H9 (cell line): ENCODE measurements at regions not wholly inside any gene's neighbourhood (a gene's known extent, or its start where the extent isn't known, plus 50 kb on each side); places are given as distances from the start of the nearest gene placed in this dataset.

Experiments
- DNase-seq: peaks from one replicate; pipeline ENCODE4 v3.0.0-alpha.2; 2017
- H2AFZ ChIP-seq: one replicate; pipeline ENCODE4 v1.6.1; 2013; ENCODE audit warnings: mild to moderate bottlenecking, low read length, control low read depth, moderate library complexity
- H2AK5ac ChIP-seq: 2 replicates; pipeline ENCODE4 v1.6.1; 2013; ENCODE audit warnings: low read length, control low read depth, mixed read lengths; ENCODE audit not compliant: insufficient read length
- H2BK120ac ChIP-seq: one replicate; pipeline ENCODE4 v1.6.1; 2013; ENCODE audit warnings: low read depth, mild to moderate bottlenecking, low read length, control low read depth, inconsistent platforms; ENCODE audit not compliant: poor library complexity, severe bottlenecking
- H2BK12ac ChIP-seq: 2 replicates; pipeline ENCODE4 v1.6.1; 2013; ENCODE audit warnings: low read length, control low read depth, mixed read lengths, low read depth; ENCODE audit not compliant: insufficient read length
- H2BK15ac ChIP-seq: 2 replicates; pipeline ENCODE4 v1.6.1; 2013; ENCODE audit warnings: low read depth, low read length, control low read depth
- H2BK20ac ChIP-seq: one replicate; pipeline ENCODE4 v1.6.1; 2013; ENCODE audit warnings: low read depth, mild to moderate bottlenecking, low read length, control low read depth, inconsistent platforms; ENCODE audit not compliant: poor library complexity, severe bottlenecking
- H2BK5ac ChIP-seq: 2 replicates; pipeline ENCODE4 v1.6.1; 2013; ENCODE audit warnings: low read length, control low read depth, mixed read lengths; ENCODE audit not compliant: insufficient read length
- H3K14ac ChIP-seq: 2 replicates; pipeline ENCODE4 v1.6.1; 2013; ENCODE audit warnings: low read length, control low read depth; ENCODE audit not compliant: insufficient read depth
- H3K18ac ChIP-seq: 2 replicates; pipeline ENCODE4 v1.6.1; 2013; ENCODE audit warnings: low read depth, mild to moderate bottlenecking, mixed read lengths, low read length, control low read depth; ENCODE audit not compliant: insufficient read length
- H3K23ac ChIP-seq: 2 replicates; pipeline ENCODE4 v1.6.1; 2013; ENCODE audit warnings: low read length, control low read depth, mixed read lengths, low read depth; ENCODE audit not compliant: insufficient read length
- H3K23me2 ChIP-seq: 2 replicates; pipeline ENCODE4 v1.6.1; 2013; ENCODE audit warnings: low read depth, mild to moderate bottlenecking, mixed read lengths, low read length, control low read depth; ENCODE audit not compliant: insufficient read length, poor library complexity, severe bottlenecking
- H3K27ac ChIP-seq: 2 replicates; pipeline ENCODE4 v1.5.1; 2013; ENCODE audit warnings: low read length, control low read depth, mixed read lengths, low read depth; ENCODE audit not compliant: insufficient read length
- H3K27me3 ChIP-seq: 2 replicates; pipeline ENCODE4 v1.6.1; 2013; ENCODE audit warnings: low read length, control low read depth, inconsistent platforms; ENCODE audit not compliant: insufficient read depth
- H3K4ac ChIP-seq: 2 replicates; pipeline ENCODE4 v1.6.1; 2013; ENCODE audit warnings: low read depth, mild to moderate bottlenecking, control low read depth, inconsistent platforms, low read length, moderate library complexity
- H3K4me1 ChIP-seq: 2 replicates; pipeline ENCODE4 v1.6.1; 2013; ENCODE audit warnings: low read length, control low read depth, inconsistent platforms; ENCODE audit not compliant: insufficient read depth
- H3K4me2 ChIP-seq: 2 replicates; pipeline ENCODE4 v1.6.1; 2013; ENCODE audit warnings: low read length, control low read depth, mixed read lengths; ENCODE audit not compliant: insufficient read length, insufficient read depth
- H3K56ac ChIP-seq: 2 replicates; pipeline ENCODE4 v1.6.1; 2013; ENCODE audit warnings: low read depth, mild to moderate bottlenecking, mixed read lengths, low read length, control low read depth; ENCODE audit not compliant: insufficient read length
- H3K79me1 ChIP-seq: 2 replicates; pipeline ENCODE4 v1.6.1; 2013; ENCODE audit warnings: low read depth, mild to moderate bottlenecking, moderate library complexity, low read length, control low read depth, inconsistent platforms; ENCODE audit not compliant: insufficient read depth, poor library complexity, severe bottlenecking
- H3K79me2 ChIP-seq: 2 replicates; pipeline ENCODE4 v1.6.1; 2013; ENCODE audit warnings: low read length, control low read depth, inconsistent platforms; ENCODE audit not compliant: insufficient read depth
- H3K9ac ChIP-seq: 2 replicates; pipeline ENCODE4 v1.6.1; 2013; ENCODE audit warnings: low read length, control low read depth, mixed read lengths; ENCODE audit not compliant: insufficient read length; ENCODE audit errors: extremely low read depth
- H3K9me3 ChIP-seq: one replicate; pipeline ENCODE4 v1.6.1; 2013; ENCODE audit warnings: low read depth, low read length, inconsistent platforms; ENCODE audit not compliant: control insufficient read depth
- H3T11ph ChIP-seq: one replicate; pipeline ENCODE4 v1.6.1; 2013; ENCODE audit warnings: mild to moderate bottlenecking, low read length, control low read depth, inconsistent platforms
- H4K20me1 ChIP-seq: one replicate; pipeline ENCODE4 v1.6.1; 2013; ENCODE audit not compliant: control insufficient read depth, insufficient read length, insufficient read depth
- H4K5ac ChIP-seq: 2 replicates; pipeline ENCODE4 v1.6.1; 2013; ENCODE audit warnings: low read depth, mild to moderate bottlenecking, mixed read lengths, low read length, control low read depth; ENCODE audit not compliant: insufficient read length
- H4K8ac ChIP-seq: replicated peaks from 2 replicates; pipeline ENCODE4 v1.6.1; 2013; ENCODE audit warnings: low read length, control low read depth, mixed read lengths, low read depth; ENCODE audit not compliant: insufficient read length
- H4K91ac ChIP-seq: 2 replicates; pipeline ENCODE4 v1.6.1; 2013; ENCODE audit warnings: low read depth, mild to moderate bottlenecking, moderate library complexity, mixed read lengths, low read length, control low read depth; ENCODE audit not compliant: insufficient read length
- H3K27ac Mint-ChIP-seq, 3 experiments: 2 replicates in 2 of 3; 3 replicates in 1 of 3; pipeline ENCODE4 v1.8.0; 2020 to 2021; ENCODE audit warnings: mixed read lengths in 3 of 3, mild to moderate bottlenecking in 1 of 3, moderate library complexity in 1 of 3
- H3K27me3 Mint-ChIP-seq: 2 replicates; pipeline ENCODE4 v1.8.0; 2021; ENCODE audit warnings: low read depth, mild to moderate bottlenecking, moderate library complexity, mixed read lengths
- H3K36me3 Mint-ChIP-seq, 3 experiments: 2 replicates in 2 of 3; 3 replicates in 1 of 3; pipeline ENCODE4 v1.8.0; 2020 to 2021; ENCODE audit warnings: low read depth in 3 of 3, mixed read lengths in 3 of 3; ENCODE audit not compliant: insufficient read depth in 1 of 3
- H3K4me1 Mint-ChIP-seq, 2 experiments: 2 replicates each; pipeline ENCODE4 v1.8.0; 2020; ENCODE audit warnings: mixed read lengths in 2 of 2
- H3K4me3 Mint-ChIP-seq, 2 experiments: 2 replicates in 1 of 2; 3 replicates in 1 of 2; pipeline ENCODE4 v1.8.0; 2020 to 2021; ENCODE audit warnings: mild to moderate bottlenecking in 2 of 2, mixed read lengths in 2 of 2, moderate library complexity in 1 of 2
- H3K9me3 Mint-ChIP-seq, 2 experiments: 2 replicates in 1 of 2; 3 replicates in 1 of 2; pipeline ENCODE4 v1.8.0; 2020; ENCODE audit warnings: mild to moderate bottlenecking in 2 of 2, mixed read lengths in 2 of 2, moderate library complexity in 1 of 2
- CTCF ChIP-seq: fragments of 200-600 bp; sonication (generic); conservative IDR thresholded peaks from 3 replicates; pipeline ENCODE4 v1.8.0; 2021; ENCODE audit warnings: antibody characterized with exemption, mild to moderate bottlenecking
- WGBS: extraction: QIAGEN DNeasy Blood & Tissue Kit; methylation state at CpG from one replicate; pipeline ENCODE4 v1.1.7; 2013; ENCODE audit warnings: missing lambda C conversion rate, low lambda C conversion rate, mixed read lengths; ENCODE audit not compliant: insufficient read length; ENCODE audit errors: extremely low coverage; 5-methylcytosine and 5-hydroxymethylcytosine counted together

GRCh38 chrX:65601126-65601525 lies 66.3 kb upstream of the MSN start:
- H4K5ac ChIP-seq, result no peak overlapping the region
- no peak for TF ChIP-seq CTCF
- H2BK5ac ChIP-seq, result no peak overlapping the region
- H3K79me1 ChIP-seq, result no peaks in the 10 kb centered on the region
- Mint-ChIP-seq H3K4me1 (peaks cover 3 to 4% of the 10 kb centered on the region in 2 experiments; a peak in 2 of 4 replicates), H3K36me3 (no peaks in the 10 kb centered on the region; a peak in 4 of 7 replicates), H3K27ac (no peak overlapping the region), H3K4me3 (no peak overlapping the region), H3K9me3 (peaks cover 60 to 65% of the 10 kb centered on the region in 2 experiments), H3K27me3 (peaks cover 7% of the 10 kb centered on the region; the same call in 1 of the 2 replicates)
- no peak overlapping the region for H3K56ac ChIP-seq
- no peak overlapping the region for H2BK12ac ChIP-seq
- H3K23ac ChIP-seq, result no peak overlapping the region
- DNase-seq, result no peak
- H3K27me3 ChIP-seq, result no peaks in the 10 kb centered on the region
- H3K18ac ChIP-seq, result no peak overlapping the region
- H3K14ac ChIP-seq, result no peak overlapping the region
- no peak overlapping the region for H2AFZ ChIP-seq
- H4K8ac ChIP-seq, result no peak overlapping the region
- H2BK15ac ChIP-seq, result no peak overlapping the region
- no peaks in the 10 kb centered on the region for H3K79me2 ChIP-seq
- H4K20me1 ChIP-seq, result no peaks in the 10 kb centered on the region
- no peak overlapping the region for H3T11ph ChIP-seq
- no peaks in the 10 kb centered on the region for H3K23me2 ChIP-seq
- no peak overlapping the region for H3K9ac ChIP-seq
- no peak overlapping the region for H4K91ac ChIP-seq
- H2AK5ac ChIP-seq, result no peak overlapping the region
- no CpG with 5 or more reads among the region's 3 CpGs for WGBS
- H3K4me1 ChIP-seq, result no peaks in the 10 kb centered on the region
- H3K9me3 ChIP-seq, result peaks cover 57% of the 10 kb centered on the region
- H3K27ac ChIP-seq, result no peak overlapping the region
- no peak overlapping the region for H2BK120ac ChIP-seq
- H3K4ac ChIP-seq, result no peak overlapping the region
- no peak overlapping the region for H3K4me2 ChIP-seq
- no peak overlapping the region for H2BK20ac ChIP-seq
